Memory B cell (primary cell): ENCODE measurements at regions not wholly inside any gene's neighbourhood (a gene's known extent, or its start where the extent isn't known, plus 50 kb on each side); places are given as distances from the start of the nearest gene placed in this dataset.

Experiments
- ATAC-seq: fragments of 150-1000 bp; cut with Tn5 transposase; 2 replicates; pipeline ENCODE4 v1.10.0; 2021; ENCODE audit warnings: low read depth, mild to moderate bottlenecking, moderate library complexity
- DNase-seq, 2 donors: peaks; one replicate each; pipeline ENCODE4 v3.0.0; 2022; ENCODE audit warnings: low spot score in 2 of 2
- H3K27ac Mint-ChIP-seq: one replicate; pipeline ENCODE4 v1.8.0; 2022; ENCODE audit warnings: mild to moderate bottlenecking, moderate library complexity, mixed read lengths
- H3K27me3 Mint-ChIP-seq: one replicate; pipeline ENCODE4 v1.8.0; 2022; ENCODE audit warnings: mixed read lengths
- H3K36me3 Mint-ChIP-seq: one replicate; pipeline ENCODE4 v1.8.0; 2022; ENCODE audit warnings: mild to moderate bottlenecking, mixed read lengths
- H3K4me1 Mint-ChIP-seq: one replicate; pipeline ENCODE4 v1.8.0; 2022; ENCODE audit warnings: mixed read lengths
- H3K4me3 Mint-ChIP-seq: one replicate; pipeline ENCODE4 v1.8.0; 2022; ENCODE audit warnings: mild to moderate bottlenecking, moderate library complexity, mixed read lengths
- H3K9me3 Mint-ChIP-seq: one replicate; pipeline ENCODE4 v1.8.0; 2022; ENCODE audit warnings: mixed read lengths

GRCh38 chr18:51802569-51803428 is 537.2 kb upstream of the DCC start:
- Mint-ChIP-seq H3K27me3 (no peaks in the 10 kb centered on the region), H3K27ac (no peak overlapping the region), H3K4me3 (no peak overlapping the region), H3K36me3 (peaks cover 1% of the 10 kb centered on the region), H3K9me3 (peaks cover 3% of the 10 kb centered on the region), H3K4me1 (no peaks in the 10 kb centered on the region)
- DNase-seq, result no peak
- no peak for ATAC-seq

GRCh38 chr18:51807336-51807735 is 532.7 kb upstream of the DCC start:
- H3K4me1 Mint-ChIP-seq, result no peaks in the 10 kb centered on the region
- no peaks in the 10 kb centered on the region for H3K36me3 Mint-ChIP-seq
- peaks cover 2% of the 10 kb centered on the region for H3K27me3 Mint-ChIP-seq
- no peaks in the 10 kb centered on the region for H3K9me3 Mint-ChIP-seq
- H3K4me3 Mint-ChIP-seq, result no peak overlapping the region
- ATAC-seq (no peak), DNase-seq (no peak)
- no peak overlapping the region for H3K27ac Mint-ChIP-seq

- H3K4me3 Mint-ChIP-seq, result no peak overlapping the region
- H3K9me3 Mint-ChIP-seq, result no peaks in the 10 kb centered on the region
- no peaks in the 10 kb centered on the region for H3K4me1 Mint-ChIP-seq
Observed at GRCh38 chr18:51811883-51812282, 528.1 kb upstream of the DCC start.

GRCh38 chr18:51813740-51814139 is 526.3 kb upstream of the DCC start:
- H3K36me3 Mint-ChIP-seq, result no peaks in the 10 kb centered on the region
- no peaks in the 10 kb centered on the region for H3K9me3 Mint-ChIP-seq
- H3K27ac Mint-ChIP-seq, result no peak overlapping the region
- H3K27me3 Mint-ChIP-seq, result peaks cover 2% of the 10 kb centered on the region
- H3K4me1 Mint-ChIP-seq, result no peaks in the 10 kb centered on the region
- no peak overlapping the region for H3K4me3 Mint-ChIP-seq
- DNase-seq (no peak), ATAC-seq (no peak)

More at GRCh38 chr18:51811883-51812282, 528.1 kb upstream of the DCC start:
- Mint-ChIP-seq H3K27me3 (peaks cover 2% of the 10 kb centered on the region), H3K27ac (no peak overlapping the region), H3K36me3 (no peaks in the 10 kb centered on the region)
- ATAC-seq (no peak), DNase-seq (no peak)

GRCh38 chr18:51821610-51822009 is 518.4 kb upstream of the DCC start:
- H3K4me1 Mint-ChIP-seq, result no peaks in the 10 kb centered on the region
- no peaks in the 10 kb centered on the region for H3K36me3 Mint-ChIP-seq
- no peak overlapping the region for H3K27ac Mint-ChIP-seq
- H3K9me3 Mint-ChIP-seq, result no peaks in the 10 kb centered on the region
- H3K4me3 Mint-ChIP-seq, result no peak overlapping the region
- ATAC-seq (no peak), DNase-seq (no peak)
- H3K27me3 Mint-ChIP-seq, result no peaks in the 10 kb centered on the region

- Mint-ChIP-seq H3K27ac (no peak overlapping the region), H3K27me3 (no peaks in the 10 kb centered on the region), H3K4me3 (no peak overlapping the region), H3K36me3 (no peaks in the 10 kb centered on the region), H3K9me3 (peaks cover 3% of the 10 kb centered on the region), H3K4me1 (no peaks in the 10 kb centered on the region)
- DNase-seq, result no peak
- no peak for ATAC-seq
Observed at GRCh38 chr18:51824746-51825145, 515.3 kb upstream of the DCC start.

GRCh38 chr18:51833850-51834249 is 506.1 kb upstream of the DCC start:
- Mint-ChIP-seq H3K4me3 (no peak overlapping the region), H3K27ac (no peak overlapping the region), H3K27me3 (no peaks in the 10 kb centered on the region), H3K4me1 (no peaks in the 10 kb centered on the region), H3K36me3 (no peaks in the 10 kb centered on the region), H3K9me3 (no peaks in the 10 kb centered on the region)
- DNase-seq (no peak), ATAC-seq (no peak)

- H3K4me1 Mint-ChIP-seq, result no peaks in the 10 kb centered on the region
- H3K4me3 Mint-ChIP-seq, result no peak overlapping the region
- ATAC-seq (no peak), DNase-seq (no peak)
- H3K9me3 Mint-ChIP-seq, result peaks cover 12% of the 10 kb centered on the region
- no peak overlapping the region for H3K27ac Mint-ChIP-seq
- peaks cover 2% of the 10 kb centered on the region for H3K36me3 Mint-ChIP-seq
- H3K27me3 Mint-ChIP-seq, result no peaks in the 10 kb centered on the region
Observed at GRCh38 chr18:51848702-51849101, 491.3 kb upstream of the DCC start.

GRCh38 chr18:51852681-51853080 is 487.3 kb upstream of the DCC start:
- no peak overlapping the region for H3K27ac Mint-ChIP-seq
- no peaks in the 10 kb centered on the region for H3K36me3 Mint-ChIP-seq
- no peaks in the 10 kb centered on the region for H3K4me1 Mint-ChIP-seq
- H3K9me3 Mint-ChIP-seq, result peaks cover 6% of the 10 kb centered on the region
- H3K27me3 Mint-ChIP-seq, result peaks cover 3% of the 10 kb centered on the region
- H3K4me3 Mint-ChIP-seq, result no peak overlapping the region
- ATAC-seq, result no peak
- DNase-seq, result no peak

GRCh38 chr18:51857989-51858388 is 482.0 kb upstream of the DCC start:
- ATAC-seq, result no peak
- Mint-ChIP-seq H3K27me3 (peaks cover 3% of the 10 kb centered on the region), H3K9me3 (no peaks in the 10 kb centered on the region), H3K4me1 (no peaks in the 10 kb centered on the region), H3K27ac (no peak overlapping the region), H3K4me3 (no peak overlapping the region), H3K36me3 (no peaks in the 10 kb centered on the region)
- DNase-seq, result no peak

GRCh38 chr18:51861046-51861445 is 479.0 kb upstream of the DCC start:
- H3K27me3 Mint-ChIP-seq, result peaks cover 2% of the 10 kb centered on the region
- H3K27ac Mint-ChIP-seq, result no peak overlapping the region
- H3K9me3 Mint-ChIP-seq, result no peaks in the 10 kb centered on the region
- H3K4me1 Mint-ChIP-seq, result no peaks in the 10 kb centered on the region
- no peaks in the 10 kb centered on the region for H3K36me3 Mint-ChIP-seq
- DNase-seq, result no peak
- no peak for ATAC-seq
- H3K4me3 Mint-ChIP-seq, result no peak overlapping the region

GRCh38 chr18:51862051-51862715 is 477.8 kb upstream of the DCC start:
- no peak overlapping the region for H3K27ac Mint-ChIP-seq
- H3K27me3 Mint-ChIP-seq, result no peaks in the 10 kb centered on the region
- no peaks in the 10 kb centered on the region for H3K4me1 Mint-ChIP-seq
- no peaks in the 10 kb centered on the region for H3K36me3 Mint-ChIP-seq
- no peaks in the 10 kb centered on the region for H3K9me3 Mint-ChIP-seq
- no peak for ATAC-seq
- no peak for DNase-seq
- no peak overlapping the region for H3K4me3 Mint-ChIP-seq

GRCh38 chr18:51864219-51864965 is 475.6 kb upstream of the DCC start:
- DNase-seq, result no peak
- H3K36me3 Mint-ChIP-seq, result no peaks in the 10 kb centered on the region
- peaks cover 4% of the 10 kb centered on the region for H3K9me3 Mint-ChIP-seq
- ATAC-seq, result no peak
- no peaks in the 10 kb centered on the region for H3K4me1 Mint-ChIP-seq
- H3K4me3 Mint-ChIP-seq, result no peak overlapping the region
- no peaks in the 10 kb centered on the region for H3K27me3 Mint-ChIP-seq
- H3K27ac Mint-ChIP-seq, result no peak overlapping the region

GRCh38 chr18:51865538-51865937 is 474.5 kb upstream of the DCC start:
- H3K4me1 Mint-ChIP-seq, result no peaks in the 10 kb centered on the region
- H3K4me3 Mint-ChIP-seq, result no peak overlapping the region
- ATAC-seq (no peak), DNase-seq (no peak)
- no peaks in the 10 kb centered on the region for H3K27me3 Mint-ChIP-seq
- peaks cover 9% of the 10 kb centered on the region for H3K9me3 Mint-ChIP-seq
- H3K27ac Mint-ChIP-seq, result no peak overlapping the region
- H3K36me3 Mint-ChIP-seq, result no peaks in the 10 kb centered on the region
